A549 (cell line): ENCODE measurements at regions not wholly inside any gene's neighbourhood (a gene's known extent, or its start where the extent isn't known, plus 50 kb on each side); places are given as distances from the start of the nearest gene placed in this dataset.

ENCODE experiments used
- ATAC-seq, 2 experiments: fragments of 200-7000 bp in 1 of 2; fragments of >200 bp in 1 of 2; cut with Nextera tagmentation in 1 of 2; cut with Tn5 transposase in 1 of 2; 3 replicates each; pipeline versions ENCODE4 v1.8.0 to v1.9.1; 2018 to 2020; ENCODE audit warnings: mild to moderate bottlenecking in 1 of 2, moderate library complexity in 1 of 2
- CTCF ChIA-PET: fragments of 300-600 bp; sonication (Branson Sonifier 250); formaldehyde crosslinking; extraction: SDS; loops from one replicate; lab custom pipeline; 2021; ENCODE audit warnings: antibody characterized with exemption, inconsistent platforms; lab: Yijun Ruan, JAX
- POLR2A ChIA-PET: fragments of 350-600 bp; formaldehyde crosslinking; extraction: SDS; loops from one replicate; lab custom pipeline; 2021; ENCODE audit warnings: antibody characterized with exemption, inconsistent platforms; lab: Yijun Ruan, JAX
- DNase-seq, 2 experiments: peaks; one replicate each; pipeline versions ENCODE4 v3.0.0 to v3.0.0-alpha.2; 2011 to 2016; ENCODE audit warnings: low read depth in 1 of 2, low spot score in 1 of 2
- FAIRE-seq: peaks from 2 replicates; lab custom pipeline; 2011; peaks lifted over from hg19 to GRCh38; lab: Jason Lieb, UNC
- H3K27ac ChIP-seq, 2 experiments: fragments of >200 bp; sonication (Bioruptor Twin); formaldehyde crosslinking; 3 replicates each; pipeline ENCODE4 v1.5.1; 2016 to 2017
- H3K4me1 ChIP-seq: fragments of >200 bp; sonication (Bioruptor Twin); formaldehyde crosslinking; 3 replicates; pipeline ENCODE4 v1.6.1; 2016
- H3K4me2 ChIP-seq: fragments of >200 bp; sonication (Bioruptor Twin); formaldehyde crosslinking; 3 replicates; pipeline ENCODE4 v1.6.1; 2016
- H3K4me3 ChIP-seq: fragments of >200 bp; sonication (Bioruptor Twin); formaldehyde crosslinking; 3 replicates; pipeline ENCODE4 v1.5.1; 2016
- H3K9me3 ChIP-seq: fragments of >200 bp; sonication (Bioruptor Twin); formaldehyde crosslinking; 3 replicates; pipeline ENCODE4 v1.6.1; 2016
- CBX8 ChIP-seq: fragments of 200-600 bp; sonication (generic); IDR thresholded peaks from 2 replicates; pipeline ENCODE4 v1.6.1; 2016
- EHF ChIP-seq: fragments of 250-450 bp; sonication (Bioruptor Pico); IDR thresholded peaks from 2 replicates; pipeline ENCODE4 v1.5.0; 2020; ENCODE audit warnings: mild to moderate bottlenecking
- ESRRA ChIP-seq: fragments of 150-350 bp; IDR thresholded peaks from 2 replicates; pipeline ENCODE4 v1.6.1; 2014; ENCODE audit warnings: mild to moderate bottlenecking, low read length, borderline replicate concordance
- FOXS1 ChIP-seq: fragments of 250-450 bp; sonication (Bioruptor Pico); IDR thresholded peaks from 2 replicates; pipeline ENCODE4 v1.5.0; 2020; ENCODE audit warnings: mild to moderate bottlenecking, moderate library complexity
- GATA3 ChIP-seq: IDR thresholded peaks from 2 replicates; pipeline ENCODE4 v1.6.1; 2012; ENCODE audit warnings: borderline replicate concordance
- HDAC2 ChIP-seq: fragments of 200-600 bp; sonication (generic); IDR thresholded peaks from 2 replicates; pipeline ENCODE4 v1.6.1; 2016
- HOXA7 ChIP-seq: fragments of 250-450 bp; sonication (Bioruptor Pico); IDR thresholded peaks from 2 replicates; pipeline ENCODE4 v1.5.0; 2020; ENCODE audit warnings: mild to moderate bottlenecking, moderate library complexity
- JUNB ChIP-seq: fragments of >200 bp; sonication (Bioruptor Twin); formaldehyde crosslinking; IDR thresholded peaks from 2 replicates; pipeline ENCODE4 v1.6.1; 2016
- MAFK ChIP-seq: fragments of 450-650 bp; IDR thresholded peaks from 2 replicates; pipeline ENCODE4 v1.6.1; 2014; ENCODE audit not compliant: partially characterized antibody
- RARB ChIP-seq: fragments of 250-450 bp; sonication (Bioruptor Pico); IDR thresholded peaks from 2 replicates; pipeline ENCODE4 v1.8.0; 2021; ENCODE audit warnings: mild to moderate bottlenecking, moderate library complexity
- RNF2 ChIP-seq: fragments of 200-600 bp; sonication (generic); IDR thresholded peaks from 2 replicates; pipeline ENCODE4 v1.6.1; 2016; ENCODE audit warnings: low read depth, mild to moderate bottlenecking, antibody characterized with exemption, moderate library complexity, borderline replicate concordance
- SREBF2 ChIP-seq: fragments of 450-650 bp; IDR thresholded peaks from 2 replicates; pipeline ENCODE4 v1.6.1; 2014; ENCODE audit warnings: mild to moderate bottlenecking, moderate library complexity
- ZC3H11A ChIP-seq: fragments of 450-650 bp; IDR thresholded peaks from 2 replicates; pipeline ENCODE4 v1.6.1; 2014; ENCODE audit warnings: antibody characterized with exemption, mild to moderate bottlenecking
- ZNF302 ChIP-seq: fragments of 250-450 bp; sonication (Bioruptor Pico); IDR thresholded peaks from 2 replicates; pipeline ENCODE4 v1.9.0; 2021; ENCODE audit warnings: inconsistent platforms, mild to moderate bottlenecking, moderate library complexity
- ZSCAN20 ChIP-seq: fragments of 250-450 bp; sonication (Bioruptor Pico); IDR thresholded peaks from 2 replicates; pipeline ENCODE4 v1.8.0; 2022; ENCODE audit warnings: mild to moderate bottlenecking, moderate library complexity
- WGBS: methylation state at CpG from one replicate; pipeline ENCODE4 v1.1.6; 2017; ENCODE audit errors: missing lambda C conversion rate; 5-methylcytosine and 5-hydroxymethylcytosine counted together
- TF ChIP-seq, protein P1 (sequence below): fragments of 150-350 bp; IDR thresholded peaks from 2 replicates; pipeline ENCODE4 v1.6.1; 2014; ENCODE audit warnings: low read depth, mild to moderate bottlenecking, low read length
- TF ChIP-seq, protein P2 (sequence below): fragments of >200 bp; sonication (Bioruptor Twin); formaldehyde crosslinking; IDR thresholded peaks from 3 replicates; pipeline ENCODE4 v1.5.1; 2016
- TF ChIP-seq, protein P3 (sequence below): IDR thresholded peaks from 2 replicates; pipeline ENCODE4 v1.6.1; 2012; ENCODE audit warnings: low read depth, borderline replicate concordance
- TF ChIP-seq, protein P4 (sequence below): IDR thresholded peaks from 2 replicates; pipeline ENCODE4 v1.6.1; 2012
- TF ChIP-seq, protein P5 (sequence below): fragments of 200-600 bp; sonication (generic); IDR thresholded peaks from 2 replicates; pipeline ENCODE4 v1.6.1; 2016; ENCODE audit warnings: antibody characterized with exemption, mild to moderate bottlenecking, moderate library complexity

DNA sequence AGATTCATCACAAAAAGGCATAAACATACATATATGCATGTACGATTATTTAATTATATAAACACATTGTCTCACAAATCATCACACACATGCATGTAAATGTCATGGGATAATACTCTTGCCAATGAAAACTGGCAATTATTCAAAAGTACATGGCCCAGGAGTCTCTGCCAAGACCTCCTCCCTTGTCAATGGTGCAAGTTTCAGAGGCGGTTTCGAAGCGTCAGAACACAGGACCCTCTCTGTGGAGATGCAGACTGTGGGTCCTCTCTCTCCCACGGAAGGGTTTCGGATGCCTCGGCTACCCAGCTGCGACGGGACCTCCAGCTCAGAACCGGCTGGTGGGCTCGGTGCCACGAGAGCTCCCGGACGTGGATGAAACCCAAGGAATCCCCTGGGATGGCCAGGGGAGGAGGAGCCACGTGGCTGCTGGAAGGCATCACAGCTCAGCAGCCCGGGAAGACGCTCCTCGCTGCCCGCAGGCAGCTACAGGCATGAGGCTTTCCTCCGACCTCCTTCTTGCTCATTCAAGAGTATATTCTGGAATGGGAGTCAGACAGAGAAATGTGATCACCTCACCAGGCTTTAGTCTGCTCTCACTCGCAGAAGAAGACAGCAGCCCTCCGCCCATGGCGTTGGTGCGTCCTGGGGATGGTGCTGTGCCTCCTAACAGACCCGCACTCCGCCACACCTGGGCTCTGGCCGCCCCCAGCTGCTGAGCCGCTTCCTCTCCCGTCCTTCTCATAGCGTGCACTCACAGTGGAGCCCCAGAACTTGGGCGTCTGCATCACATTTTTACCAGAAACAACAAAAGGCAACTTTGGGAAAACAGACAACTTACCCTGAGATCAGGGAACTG is 308.8 kb downstream of the IRX2 start:
- DNase-seq (no peak), ATAC-seq (no peak), FAIRE-seq (no peak)
- POLR2A ChIA-PET: no interaction called here
- Histone ChIP-seq H3K9me3 (no peaks in the 10 kb centered on the region), H3K27ac (no peak overlapping the region), H3K4me1 (no peaks in the 10 kb centered on the region), H3K4me3 (no peak overlapping the region)
- WGBS: 17% methylated on average over 19 of the region's 31 CpGs
- CTCF ChIA-PET: no interaction called here
- TF ChIP-seq, protein P1, sequence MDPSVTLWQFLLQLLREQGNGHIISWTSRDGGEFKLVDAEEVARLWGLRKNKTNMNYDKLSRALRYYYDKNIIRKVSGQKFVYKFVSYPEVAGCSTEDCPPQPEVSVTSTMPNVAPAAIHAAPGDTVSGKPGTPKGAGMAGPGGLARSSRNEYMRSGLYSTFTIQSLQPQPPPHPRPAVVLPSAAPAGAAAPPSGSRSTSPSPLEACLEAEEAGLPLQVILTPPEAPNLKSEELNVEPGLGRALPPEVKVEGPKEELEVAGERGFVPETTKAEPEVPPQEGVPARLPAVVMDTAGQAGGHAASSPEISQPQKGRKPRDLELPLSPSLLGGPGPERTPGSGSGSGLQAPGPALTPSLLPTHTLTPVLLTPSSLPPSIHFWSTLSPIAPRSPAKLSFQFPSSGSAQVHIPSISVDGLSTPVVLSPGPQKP: no peak
- TF ChIP-seq, protein P2, sequence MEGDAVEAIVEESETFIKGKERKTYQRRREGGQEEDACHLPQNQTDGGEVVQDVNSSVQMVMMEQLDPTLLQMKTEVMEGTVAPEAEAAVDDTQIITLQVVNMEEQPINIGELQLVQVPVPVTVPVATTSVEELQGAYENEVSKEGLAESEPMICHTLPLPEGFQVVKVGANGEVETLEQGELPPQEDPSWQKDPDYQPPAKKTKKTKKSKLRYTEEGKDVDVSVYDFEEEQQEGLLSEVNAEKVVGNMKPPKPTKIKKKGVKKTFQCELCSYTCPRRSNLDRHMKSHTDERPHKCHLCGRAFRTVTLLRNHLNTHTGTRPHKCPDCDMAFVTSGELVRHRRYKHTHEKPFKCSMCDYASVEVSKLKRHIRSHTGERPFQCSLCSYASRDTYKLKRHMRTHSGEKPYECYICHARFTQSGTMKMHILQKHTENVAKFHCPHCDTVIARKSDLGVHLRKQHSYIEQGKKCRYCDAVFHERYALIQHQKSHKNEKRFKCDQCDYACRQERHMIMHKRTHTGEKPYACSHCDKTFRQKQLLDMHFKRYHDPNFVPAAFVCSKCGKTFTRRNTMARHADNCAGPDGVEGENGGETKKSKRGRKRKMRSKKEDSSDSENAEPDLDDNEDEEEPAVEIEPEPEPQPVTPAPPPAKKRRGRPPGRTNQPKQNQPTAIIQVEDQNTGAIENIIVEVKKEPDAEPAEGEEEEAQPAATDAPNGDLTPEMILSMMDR: no peak
- no peak for TF ChIP-seq HDAC2
- TF ChIP-seq CBX8: no peak
- TF ChIP-seq, all 56 proteins: peak for 0
- no peak overlapping the region for H3K4me2 ChIP-seq

DNA sequence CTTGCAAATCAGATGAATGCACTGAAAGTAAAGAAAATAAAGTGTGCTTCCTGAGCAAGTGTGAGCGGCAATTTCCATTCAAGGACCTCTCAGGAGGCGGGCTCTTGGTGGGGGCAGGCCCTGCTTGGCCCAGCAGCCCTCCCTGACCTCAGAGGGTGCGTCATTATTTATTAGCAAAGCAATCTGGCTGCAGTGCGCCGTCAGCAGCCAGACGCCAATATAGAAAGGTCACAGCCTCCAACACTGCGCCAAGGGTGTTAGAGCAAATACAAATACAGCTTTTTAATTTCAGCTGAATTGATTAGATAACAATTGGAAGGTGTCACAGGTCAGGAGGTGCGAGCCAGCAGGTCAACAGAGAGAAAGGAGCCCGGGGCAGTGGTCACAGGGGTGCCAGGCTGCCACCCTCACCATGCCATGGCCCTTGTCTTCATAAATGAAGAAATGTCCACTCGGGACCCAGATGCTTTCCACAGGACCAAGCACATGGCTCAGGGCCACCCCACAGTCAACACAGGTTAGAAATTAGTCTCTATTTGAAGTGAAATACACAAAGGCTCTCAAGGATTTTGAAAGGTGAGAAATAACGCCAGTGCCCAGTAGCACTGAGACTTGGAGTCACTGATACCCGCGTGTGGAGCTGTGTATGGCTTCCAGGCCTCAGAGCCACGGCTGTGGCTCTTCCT is 309.8 kb downstream of the IRX2 start:
- ChIA-PET CTCF (no interaction called here), POLR2A (no interaction called here)
- FAIRE-seq (no peak), ATAC-seq (no peak), DNase-seq (no peak)
- no peak overlapping the region for H3K4me3 ChIP-seq
- TF ChIP-seq FOXS1 (no peak), RNF2 (no peak), MAFK (no peak), SREBF2 (no peak), ZC3H11A (no peak), GATA3 (no peak), ZSCAN20 (CRISPR knock-in tag) (no peak), HOXA7 (CRISPR knock-in tag) (no peak), ESRRA (no peak), JUNB (no peak), CBX8 (no peak), RARB (no peak), ZNF302 (no peak), EHF (CRISPR knock-in tag) (no peak)
- TF ChIP-seq, protein P3, sequence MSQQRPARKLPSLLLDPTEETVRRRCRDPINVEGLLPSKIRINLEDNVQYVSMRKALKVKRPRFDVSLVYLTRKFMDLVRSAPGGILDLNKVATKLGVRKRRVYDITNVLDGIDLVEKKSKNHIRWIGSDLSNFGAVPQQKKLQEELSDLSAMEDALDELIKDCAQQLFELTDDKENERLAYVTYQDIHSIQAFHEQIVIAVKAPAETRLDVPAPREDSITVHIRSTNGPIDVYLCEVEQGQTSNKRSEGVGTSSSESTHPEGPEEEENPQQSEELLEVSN: no peak
- H3K27ac ChIP-seq: no peak overlapping the region
- WGBS: 2% methylated on average over 14 of the region's 14 CpGs
- no peaks in the 10 kb centered on the region for H3K4me1 ChIP-seq
- H3K4me2 ChIP-seq: no peak overlapping the region
- H3K9me3 ChIP-seq: no peaks in the 10 kb centered on the region

DNA sequence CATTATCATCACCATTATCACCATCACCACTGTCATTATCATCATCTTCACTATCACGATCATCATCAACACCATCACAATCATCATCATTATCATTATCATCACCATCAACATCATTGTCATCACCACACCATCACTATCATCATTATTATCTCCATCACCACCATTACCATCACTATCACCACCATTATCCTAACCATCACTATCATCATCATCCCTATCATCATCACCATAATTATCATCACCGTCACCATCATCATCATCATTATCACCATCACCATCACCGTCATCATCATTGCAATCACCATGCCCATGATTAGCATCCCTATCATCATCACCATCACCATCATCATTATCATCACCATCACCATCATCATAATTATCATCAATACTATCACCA is 311.9 kb downstream of the IRX2 start:
- no peak overlapping the region for H3K27ac ChIP-seq
- no peak overlapping the region for H3K4me2 ChIP-seq
- POLR2A ChIA-PET: no interaction called here
- TF ChIP-seq, protein P4, sequence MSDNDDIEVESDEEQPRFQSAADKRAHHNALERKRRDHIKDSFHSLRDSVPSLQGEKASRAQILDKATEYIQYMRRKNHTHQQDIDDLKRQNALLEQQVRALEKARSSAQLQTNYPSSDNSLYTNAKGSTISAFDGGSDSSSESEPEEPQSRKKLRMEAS: no peak
- no peak for TF ChIP-seq ZSCAN20 (CRISPR knock-in tag)
- TF ChIP-seq, protein P5, sequence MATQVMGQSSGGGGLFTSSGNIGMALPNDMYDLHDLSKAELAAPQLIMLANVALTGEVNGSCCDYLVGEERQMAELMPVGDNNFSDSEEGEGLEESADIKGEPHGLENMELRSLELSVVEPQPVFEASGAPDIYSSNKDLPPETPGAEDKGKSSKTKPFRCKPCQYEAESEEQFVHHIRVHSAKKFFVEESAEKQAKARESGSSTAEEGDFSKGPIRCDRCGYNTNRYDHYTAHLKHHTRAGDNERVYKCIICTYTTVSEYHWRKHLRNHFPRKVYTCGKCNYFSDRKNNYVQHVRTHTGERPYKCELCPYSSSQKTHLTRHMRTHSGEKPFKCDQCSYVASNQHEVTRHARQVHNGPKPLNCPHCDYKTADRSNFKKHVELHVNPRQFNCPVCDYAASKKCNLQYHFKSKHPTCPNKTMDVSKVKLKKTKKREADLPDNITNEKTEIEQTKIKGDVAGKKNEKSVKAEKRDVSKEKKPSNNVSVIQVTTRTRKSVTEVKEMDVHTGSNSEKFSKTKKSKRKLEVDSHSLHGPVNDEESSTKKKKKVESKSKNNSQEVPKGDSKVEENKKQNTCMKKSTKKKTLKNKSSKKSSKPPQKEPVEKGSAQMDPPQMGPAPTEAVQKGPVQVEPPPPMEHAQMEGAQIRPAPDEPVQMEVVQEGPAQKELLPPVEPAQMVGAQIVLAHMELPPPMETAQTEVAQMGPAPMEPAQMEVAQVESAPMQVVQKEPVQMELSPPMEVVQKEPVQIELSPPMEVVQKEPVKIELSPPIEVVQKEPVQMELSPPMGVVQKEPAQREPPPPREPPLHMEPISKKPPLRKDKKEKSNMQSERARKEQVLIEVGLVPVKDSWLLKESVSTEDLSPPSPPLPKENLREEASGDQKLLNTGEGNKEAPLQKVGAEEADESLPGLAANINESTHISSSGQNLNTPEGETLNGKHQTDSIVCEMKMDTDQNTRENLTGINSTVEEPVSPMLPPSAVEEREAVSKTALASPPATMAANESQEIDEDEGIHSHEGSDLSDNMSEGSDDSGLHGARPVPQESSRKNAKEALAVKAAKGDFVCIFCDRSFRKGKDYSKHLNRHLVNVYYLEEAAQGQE: no peak
- 12% methylated on average over 3 of the region's 3 CpGs for WGBS
- no peak for FAIRE-seq
- no peak for ATAC-seq
- no peak overlapping the region for H3K4me3 ChIP-seq
- no peaks in the 10 kb centered on the region for H3K4me1 ChIP-seq
- no peaks in the 10 kb centered on the region for H3K9me3 ChIP-seq
- no peak for DNase-seq
- CTCF ChIA-PET: no interaction called here
